Heart left ventricle (tissue), 16 donors: ENCODE measurements at regions not wholly inside any gene's neighbourhood (a gene's known extent, or its start where the extent isn't known, plus 50 kb on each side); places are given as distances from the start of the nearest gene placed in this dataset.

Experiments
- ATAC-seq, 4 donors: fragments of 200-7000 bp; cut with Tn5 transposase; one replicate each; pipeline ENCODE4 v1.9.1; 2020 to 2022; ENCODE audit warnings: moderate library complexity in 4 of 4, mild to moderate bottlenecking in 3 of 4, moderate number of reproducible peaks in 1 of 4
- DNase-seq, 5 donors: peaks; one replicate each; pipeline ENCODE4 v3.0.0-alpha.2; 2020
- H3K27ac ChIP-seq, 12 donors: fragments of 200-600 bp; sonication (generic) in 4 of 12; one replicate each; pipeline versions ENCODE4 v1.5.0 to v1.8.0; 2016 to 2022; ENCODE audit warnings: mild to moderate bottlenecking in 2 of 12
- H3K27me3 ChIP-seq, 9 donors: fragments of 200-600 bp; sonication (generic) in 2 of 9; one replicate each; pipeline versions ENCODE4 v1.5.1 to v1.8.0; 2016 to 2022; ENCODE audit warnings: mild to moderate bottlenecking in 3 of 9
- H3K36me3 ChIP-seq, 9 donors: fragments of 200-600 bp; sonication (generic) in 2 of 9; one replicate each; pipeline versions ENCODE4 v1.5.0 to v1.8.0; 2018 to 2022; ENCODE audit warnings: mild to moderate bottlenecking in 2 of 9
- H3K4me1 ChIP-seq, 12 donors: fragments of 200-600 bp; sonication (generic) in 4 of 12; one replicate each; pipeline versions ENCODE4 v1.5.0 to v1.8.0; 2016 to 2022; ENCODE audit warnings: mild to moderate bottlenecking in 3 of 12
- H3K4me3 ChIP-seq, 12 donors: fragments of 200-600 bp; sonication (generic) in 4 of 12; one replicate each; pipeline versions ENCODE4 v1.5.0 to v1.8.0; 2017 to 2022; ENCODE audit warnings: mild to moderate bottlenecking in 9 of 12, moderate library complexity in 4 of 12
- H3K9me3 ChIP-seq, 12 donors: fragments of 200-600 bp; sonication (generic) in 4 of 12; one replicate each; pipeline versions ENCODE4 v1.5.0 to v1.8.0; 2016 to 2022; ENCODE audit warnings: mild to moderate bottlenecking in 1 of 12
- POLR2A ChIP-seq, 2 donors: fragments of 450-650 bp; IDR thresholded peaks; one replicate each; pipeline ENCODE4 v1.6.1; 2017; ENCODE audit warnings: antibody characterized with exemption in 2 of 2, mild to moderate bottlenecking in 2 of 2, moderate library complexity in 2 of 2
- WGBS, 4 donors: extraction: QIAGEN DNeasy Blood & Tissue Kit in 2 of 4; methylation state at CpG; one replicate each; pipeline versions ENCODE4 v1.1.5 to v1.1.7; 2013 to 2018; 5-methylcytosine and 5-hydroxymethylcytosine counted together
- intact Hi-C, 10 donors: fragments of 100-400 bp; cut with DNase I; formaldehyde crosslinking; loops; one replicate each; pipeline versions ENCODE4 v1.11.1 to v1.14.2; 2022
- TF ChIP-seq, protein P1 (sequence below), 12 donors: fragments of 200-600 bp; sonication (generic) in 4 of 12; IDR thresholded peaks; one replicate each; pipeline versions ENCODE4 v1.5.0 to v1.8.0; 2018 to 2022; ENCODE audit warnings: antibody characterized with exemption in 12 of 12, mild to moderate bottlenecking in 5 of 12
- donor health status: ischemic (EF 13 %, LVEDD 7.1; RV severe dilation, severe dysfunction).
- donor health status: healthy with polysubstance abuse.
- donor health status: DM: no; HTN: yes; CAD: no.
- donor health status: DM: no; HTN: no; CAD: no.
- donor health status: ischemic (EF 25% LVEDD 6.9; RV normal size, moderate dysfunction).
- donor health status: ischemic (EF 25% LVEDD 5.7; RV mildly dilated, moderate dysfunction).
- donor health status: healthy.
- donor health status: DM: yes; HTN: yes; CAD: no.
- donor health status: ischemic (EF 35%, LVEDD 5.7; RV mildly dilated, moderate dysfunction).
- donor health status: nonischemic (EF 11% LVEDD 7.7; RV severe dilation, severe dysfunction).
- donor health status: DM: yes; HTN: yes; CAD: no.
- donor health status: PGD.
- donor health status: ischemic (EF 29% LVEDD 5.4; RV normal size, mild dysfunction).
- donor health status: nonischemic (EF 23%, LVEDD 6.1; RV moderate dilation, normal function).

DNA sequence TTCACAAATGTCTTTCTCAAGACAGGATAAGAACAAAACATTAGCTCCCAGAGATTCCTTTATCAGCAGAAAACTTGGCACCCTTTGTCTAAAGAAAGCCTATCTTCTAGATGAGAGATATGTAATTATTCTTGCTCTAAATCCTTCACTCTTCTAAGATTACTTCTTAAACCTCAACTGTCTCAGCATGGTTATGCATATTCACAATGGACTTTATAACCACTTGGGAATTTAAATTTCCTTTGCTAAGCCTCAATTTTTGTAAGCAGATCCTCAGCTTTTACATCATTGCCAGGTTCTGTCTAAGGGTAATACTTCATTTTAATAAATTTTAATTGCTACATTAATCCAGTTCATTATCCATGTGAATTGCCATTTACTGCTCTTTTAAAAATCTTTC is 433.6 kb upstream of the DDI1 start:
- intact Hi-C loops = loop anchor here in 9 of 10 donors (5.0 to 10.0 kb wide), 6 partner anchors 138 to 401 kb away; no protein-coding TSS in a partner anchor
- no peaks in the 10 kb centered on the region for H3K9me3 ChIP-seq
- no peak for ATAC-seq
- TF ChIP-seq, protein P1, sequence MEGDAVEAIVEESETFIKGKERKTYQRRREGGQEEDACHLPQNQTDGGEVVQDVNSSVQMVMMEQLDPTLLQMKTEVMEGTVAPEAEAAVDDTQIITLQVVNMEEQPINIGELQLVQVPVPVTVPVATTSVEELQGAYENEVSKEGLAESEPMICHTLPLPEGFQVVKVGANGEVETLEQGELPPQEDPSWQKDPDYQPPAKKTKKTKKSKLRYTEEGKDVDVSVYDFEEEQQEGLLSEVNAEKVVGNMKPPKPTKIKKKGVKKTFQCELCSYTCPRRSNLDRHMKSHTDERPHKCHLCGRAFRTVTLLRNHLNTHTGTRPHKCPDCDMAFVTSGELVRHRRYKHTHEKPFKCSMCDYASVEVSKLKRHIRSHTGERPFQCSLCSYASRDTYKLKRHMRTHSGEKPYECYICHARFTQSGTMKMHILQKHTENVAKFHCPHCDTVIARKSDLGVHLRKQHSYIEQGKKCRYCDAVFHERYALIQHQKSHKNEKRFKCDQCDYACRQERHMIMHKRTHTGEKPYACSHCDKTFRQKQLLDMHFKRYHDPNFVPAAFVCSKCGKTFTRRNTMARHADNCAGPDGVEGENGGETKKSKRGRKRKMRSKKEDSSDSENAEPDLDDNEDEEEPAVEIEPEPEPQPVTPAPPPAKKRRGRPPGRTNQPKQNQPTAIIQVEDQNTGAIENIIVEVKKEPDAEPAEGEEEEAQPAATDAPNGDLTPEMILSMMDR (IDR thresholded peaks at IDR 0.05) = no peak
- TF ChIP-seq POLR2A (IDR thresholded peaks at IDR 0.05) = no peak
- H3K4me1 ChIP-seq = no peaks in the 10 kb centered on the region
- no peaks in the 10 kb centered on the region for H3K27me3 ChIP-seq
- DNase-seq = no peak
- H3K4me3 ChIP-seq = no peak overlapping the region
- no peaks in the 10 kb centered on the region for H3K36me3 ChIP-seq
- no peak overlapping the region for H3K27ac ChIP-seq

DNA sequence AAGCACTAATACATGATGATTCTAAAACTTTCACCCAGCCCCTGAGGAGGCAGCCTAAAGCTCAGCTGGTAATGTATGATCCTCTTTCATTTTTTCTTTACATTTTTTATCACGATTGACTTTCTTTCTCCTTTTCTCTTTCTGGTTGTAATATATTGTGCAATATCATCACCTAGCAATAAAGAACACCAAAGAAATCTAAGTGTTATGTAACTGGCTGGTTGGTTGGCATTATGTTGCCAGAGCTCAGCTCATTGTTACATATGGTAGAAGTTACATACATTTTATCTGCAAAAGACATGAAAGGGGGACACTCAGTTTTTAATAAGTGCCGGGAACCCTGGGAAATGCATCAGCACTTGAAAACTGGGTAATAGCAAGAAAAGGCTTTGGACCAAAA is 432.1 kb upstream of the DDI1 start:
- H3K4me3 ChIP-seq = no peak overlapping the region
- H3K27ac ChIP-seq = no peak overlapping the region
- TF ChIP-seq POLR2A (IDR thresholded peaks at IDR 0.05) = no peak
- TF ChIP-seq, protein P1 (IDR thresholded peaks at IDR 0.05) = no peak
- ATAC-seq (no peak), DNase-seq (no peak)
- H3K4me1 ChIP-seq = no peaks in the 10 kb centered on the region
- intact Hi-C loops = loop anchor here in 9 of 10 donors (5.0 to 10.0 kb wide), 6 partner anchors 140 to 402 kb away; no protein-coding TSS in a partner anchor
- WGBS, 4 donors = 84 to 96% (median 88%) methylated on average over 2 of the region's 2 CpGs
- no peaks in the 10 kb centered on the region for H3K9me3 ChIP-seq
- no peaks in the 10 kb centered on the region for H3K27me3 ChIP-seq
- H3K36me3 ChIP-seq = no peaks in the 10 kb centered on the region

DNA sequence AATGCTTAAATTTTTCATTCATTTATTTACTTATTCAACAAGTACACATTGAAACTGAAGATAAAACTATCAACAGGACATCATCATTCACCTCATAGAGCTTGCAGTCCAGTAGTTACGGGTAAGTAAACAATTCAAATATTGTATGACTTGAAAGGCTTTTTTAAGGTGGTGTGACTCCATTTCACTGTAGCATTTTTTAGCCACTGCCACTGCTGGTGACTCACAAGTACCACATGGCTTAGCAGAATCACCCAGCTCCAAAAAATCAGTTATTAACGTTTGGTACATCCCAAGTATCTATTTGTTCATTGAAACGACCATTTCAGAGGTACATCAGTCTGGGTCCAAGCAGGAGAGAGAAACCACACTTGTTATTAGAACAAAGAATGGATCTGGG is 427.9 kb upstream of the DDI1 start:
- Histone ChIP-seq H3K27me3 (no peaks in the 10 kb centered on the region), H3K9me3 (no peaks in the 10 kb centered on the region), H3K4me3 (no peak overlapping the region), H3K4me1 (no peaks in the 10 kb centered on the region), H3K27ac (peak overlapping the region in 1 of 12 donors; percentile 18), H3K36me3 (no peaks in the 10 kb centered on the region)
- ATAC-seq (no peak), DNase-seq (no peak)
- no peak for TF ChIP-seq POLR2A (IDR thresholded peaks at IDR 0.05)
- TF ChIP-seq, protein P1 (IDR thresholded peaks at IDR 0.05) = no peak
- WGBS, 4 donors = 66 to 84% (median 78%) methylated on average over 3 of the region's 3 CpGs
- intact Hi-C loops = loop anchor here in 3 of 10 donors (10.0 kb wide), 2 partner anchors 144 to 404 kb away; no protein-coding TSS in a partner anchor

DNA sequence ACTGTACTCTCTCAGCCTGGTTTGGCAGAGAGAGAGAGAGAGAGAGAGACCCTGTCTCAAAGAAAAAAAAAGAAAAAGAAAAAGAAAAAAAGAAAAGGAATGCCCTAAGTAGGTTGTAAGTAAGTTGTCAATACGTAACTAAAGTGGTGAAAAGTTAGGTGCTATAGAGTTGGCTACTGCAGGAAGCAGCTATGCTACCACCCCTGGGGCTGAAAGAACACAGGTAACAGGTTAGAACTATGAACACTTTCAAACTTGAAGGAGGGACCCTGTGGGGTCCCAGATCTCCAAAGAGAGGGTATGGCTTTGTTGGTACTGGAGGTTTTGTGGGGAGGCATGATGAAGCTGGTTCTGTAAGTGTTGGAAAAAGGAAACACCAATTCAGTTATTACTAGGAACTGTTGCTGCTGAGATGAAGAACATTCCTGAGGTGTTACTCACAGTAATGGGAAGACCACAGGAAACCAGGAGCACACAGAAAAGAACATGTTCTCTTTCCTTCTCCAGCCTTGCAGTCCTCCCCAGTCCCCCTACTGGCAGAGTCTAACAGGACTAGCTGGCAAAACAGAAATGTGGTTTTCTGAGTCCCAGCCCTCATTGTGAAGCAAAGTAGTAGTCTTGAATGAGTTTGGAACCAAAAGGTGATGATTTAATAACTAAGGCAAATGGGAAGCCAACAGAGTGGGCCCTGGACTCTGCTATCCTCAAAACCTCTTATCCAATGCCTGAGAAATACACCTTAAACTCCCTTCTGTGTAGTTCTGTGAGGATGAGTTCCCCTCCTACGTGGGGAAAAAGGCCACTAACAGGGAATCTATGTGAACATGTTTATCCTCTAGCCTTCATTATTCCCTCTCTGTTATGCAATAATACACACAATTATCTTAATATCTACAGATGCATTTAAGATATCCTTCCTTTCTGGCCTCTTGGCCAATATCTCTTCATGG is 427.0 kb upstream of the DDI1 start:
- intact Hi-C loops = loop anchor here in 3 of 10 donors (10.0 kb wide), 2 partner anchors 145 to 405 kb away; no protein-coding TSS in a partner anchor
- TF ChIP-seq, protein P1 (IDR thresholded peaks at IDR 0.05) = peak in 3 of 12 donors; percentile 14 to 41 (median 22)
- no peak for TF ChIP-seq POLR2A (IDR thresholded peaks at IDR 0.05)
- Histone ChIP-seq H3K4me3 (no peak overlapping the region), H3K27ac (peak overlapping the region in 1 of 12 donors; percentile 18), H3K27me3 (no peaks in the 10 kb centered on the region), H3K4me1 (no peaks in the 10 kb centered on the region), H3K9me3 (no peaks in the 10 kb centered on the region), H3K36me3 (no peaks in the 10 kb centered on the region)
- WGBS, 4 donors = 44 to 73% (median 60%) methylated on average over 2 of the region's 2 CpGs
- DNase-seq = no peak
- ATAC-seq = peak in 3 of 4 donors; percentile 54 to 72 (median 61)
